ENCODE measurements at regions not wholly inside any gene's neighbourhood (a gene's known extent, or its start where the extent isn't known, plus 50 kb on each side); places are given as distances from the start of the nearest gene placed in this dataset.
"Not testable (repeated sequence)": the region's sequence is repeated elsewhere in the genome, so short reads cannot be mapped to it uniquely, and the experiment has no call there.

DNA sequence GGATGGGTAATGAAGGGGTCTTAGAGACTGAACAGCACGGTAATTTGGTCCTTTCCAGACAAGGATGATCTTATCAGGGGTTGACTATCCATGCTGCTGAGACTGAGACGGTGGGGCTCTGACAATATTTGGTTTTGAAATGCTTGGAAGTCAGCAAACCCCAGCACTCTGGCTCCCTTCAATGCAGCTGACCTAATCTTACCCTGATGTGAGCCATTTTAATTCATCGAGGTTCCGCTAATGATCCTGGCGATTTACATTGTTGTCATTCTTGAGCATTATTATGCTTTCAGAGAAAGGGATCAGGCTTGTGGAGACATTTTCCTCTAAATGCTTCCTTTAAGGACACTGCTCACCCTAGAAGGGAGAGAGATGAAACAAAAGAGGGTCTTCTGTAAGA is 114.6 kb upstream of the BMPER start:
- FAIRE-seq, result no peak

DNA sequence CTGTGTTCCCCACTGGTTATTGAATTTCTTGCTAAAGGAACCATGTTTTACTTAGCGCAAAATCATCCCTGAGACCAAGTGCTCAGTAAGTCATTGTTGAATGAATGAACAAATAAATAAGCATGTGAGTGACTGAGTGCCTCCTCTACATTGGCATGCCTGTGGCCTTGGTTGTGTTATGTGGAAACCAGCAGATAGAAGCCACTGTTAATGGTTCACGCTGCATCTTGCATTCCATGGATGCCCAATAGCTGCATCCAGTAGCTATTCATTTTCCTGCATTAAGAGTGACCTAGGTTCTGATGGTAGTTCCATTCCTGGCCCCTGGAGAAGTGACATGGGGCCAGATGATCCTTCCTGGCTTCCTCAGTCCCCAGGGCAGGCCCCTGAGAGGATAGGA is 113.3 kb upstream of the BMPER start:
- no peak for FAIRE-seq

DNA sequence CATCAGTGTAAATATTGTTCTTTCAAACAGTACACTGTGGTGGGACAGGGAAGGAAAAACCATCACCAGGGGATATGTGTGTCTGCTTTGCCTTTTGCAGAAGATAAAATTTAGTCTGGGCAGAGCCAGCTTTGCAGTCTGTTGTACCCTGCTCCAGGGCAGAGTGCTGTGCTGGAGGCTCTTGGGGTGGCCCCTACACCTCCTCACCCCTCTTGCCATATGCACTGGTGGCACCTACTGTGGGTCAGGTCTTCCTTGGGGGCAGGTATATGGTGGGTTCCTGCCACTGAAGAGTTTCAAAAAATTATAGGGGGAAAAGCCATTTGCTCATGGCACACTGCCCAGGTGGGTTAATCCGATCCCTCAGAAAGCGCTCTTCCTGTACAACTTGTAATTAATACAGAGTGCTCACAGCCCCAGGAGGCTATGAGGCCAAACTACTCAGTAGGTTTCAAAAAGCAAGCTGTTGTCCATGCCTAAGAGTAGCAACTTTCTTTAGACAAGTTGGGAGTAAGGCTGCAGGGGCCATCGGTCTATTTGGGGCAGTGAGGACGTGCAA is 112.7 kb upstream of the BMPER start:
- no peak for FAIRE-seq

DNA sequence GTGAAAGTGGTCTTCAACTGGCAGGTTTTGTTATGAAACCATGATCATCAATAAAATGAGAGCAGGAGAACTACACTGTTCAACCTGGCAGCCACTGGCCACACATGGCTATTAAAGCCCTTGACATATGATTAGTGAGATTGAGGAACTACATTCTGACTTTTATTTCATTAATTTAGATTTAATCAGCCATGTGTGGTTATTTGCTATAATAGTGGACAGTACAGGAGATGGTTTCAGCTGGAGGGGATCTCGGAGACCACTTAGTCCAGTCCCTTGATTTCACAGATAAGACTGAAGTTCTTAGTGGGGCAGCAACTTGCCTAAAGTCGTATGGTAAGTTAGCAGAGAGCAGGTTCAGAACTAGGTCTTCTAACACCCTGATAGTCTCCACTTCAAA is 111.7 kb upstream of the BMPER start:
- FAIRE-seq, result no peak

DNA sequence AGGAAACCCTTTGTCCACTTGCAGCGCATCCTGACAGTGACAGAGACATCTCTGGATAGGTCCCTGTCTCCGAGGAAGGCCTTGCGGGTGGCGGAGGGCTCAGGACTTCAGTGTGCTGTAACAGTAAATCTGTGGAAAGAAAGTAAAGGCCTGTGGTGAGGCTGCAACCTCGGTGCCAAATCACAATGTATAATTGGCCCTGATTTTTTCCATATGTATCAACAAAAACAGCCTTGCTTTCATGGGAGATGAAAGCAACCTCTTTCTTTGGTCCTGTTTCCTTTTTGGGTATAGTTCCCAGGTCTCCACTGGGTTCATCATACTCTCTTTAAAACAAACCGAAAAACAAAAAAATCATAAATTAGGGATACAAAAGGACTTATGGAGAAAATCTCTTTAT is 110.9 kb upstream of the BMPER start:
- no peak for FAIRE-seq

DNA sequence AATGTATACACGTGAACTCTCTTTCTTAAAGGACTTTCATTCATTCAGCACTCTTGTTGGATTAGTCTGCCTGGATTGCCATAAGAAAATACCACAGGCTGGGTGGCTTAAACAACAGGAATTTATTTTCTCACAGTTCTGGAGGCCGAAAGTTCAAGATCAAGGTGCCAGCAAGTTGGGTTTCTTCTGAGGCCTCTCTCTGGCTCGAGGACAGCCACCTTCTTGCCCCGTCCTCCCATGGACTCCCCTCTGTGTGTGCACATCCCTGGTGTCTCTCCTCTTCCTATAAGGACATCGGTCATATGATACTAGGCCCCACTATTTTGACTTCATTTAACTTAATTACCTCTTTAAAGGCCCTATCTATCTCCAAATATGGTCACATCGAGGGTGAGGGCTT is 110.4 kb upstream of the BMPER start:
- no peak for FAIRE-seq

DNA sequence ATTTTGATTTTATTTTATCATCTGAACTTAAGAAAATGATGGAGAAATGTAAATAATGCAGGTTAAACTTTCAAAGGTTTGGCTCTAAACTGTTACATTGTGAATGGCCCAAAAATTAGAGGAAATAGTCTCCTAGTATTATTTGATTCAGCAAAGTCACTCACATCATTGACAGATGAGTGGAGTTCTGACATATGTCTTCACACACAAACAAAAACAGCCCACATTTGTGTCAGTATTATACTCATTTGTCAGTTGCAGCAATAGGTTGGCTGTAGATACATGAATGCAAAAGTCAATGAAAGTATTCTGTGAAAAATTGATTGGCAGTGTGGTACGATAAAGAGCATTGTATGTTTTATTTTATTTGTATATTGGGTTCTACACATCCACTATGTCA is 108.8 kb upstream of the BMPER start:
- no peak for FAIRE-seq

DNA sequence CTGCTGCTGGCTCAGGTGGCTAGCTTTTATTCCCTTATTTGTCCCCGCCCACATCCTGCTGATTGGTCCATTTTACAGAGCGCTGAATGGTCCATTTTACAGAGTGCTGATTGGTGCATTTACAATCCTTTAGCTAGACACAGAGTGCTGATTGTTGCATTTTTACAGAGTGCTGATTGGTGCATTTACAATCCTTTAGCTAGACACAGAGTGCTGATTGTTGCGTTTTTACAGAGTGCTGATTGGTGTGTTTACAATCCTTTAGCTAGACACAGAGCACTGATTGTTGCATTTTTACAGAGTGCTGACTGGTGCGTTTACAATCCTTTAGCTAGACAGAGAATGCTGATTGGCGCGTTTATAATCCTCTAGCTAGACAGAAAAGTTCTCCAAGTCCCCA is 107.8 kb upstream of the BMPER start:
- not testable (repeated sequence) for FAIRE-seq

DNA sequence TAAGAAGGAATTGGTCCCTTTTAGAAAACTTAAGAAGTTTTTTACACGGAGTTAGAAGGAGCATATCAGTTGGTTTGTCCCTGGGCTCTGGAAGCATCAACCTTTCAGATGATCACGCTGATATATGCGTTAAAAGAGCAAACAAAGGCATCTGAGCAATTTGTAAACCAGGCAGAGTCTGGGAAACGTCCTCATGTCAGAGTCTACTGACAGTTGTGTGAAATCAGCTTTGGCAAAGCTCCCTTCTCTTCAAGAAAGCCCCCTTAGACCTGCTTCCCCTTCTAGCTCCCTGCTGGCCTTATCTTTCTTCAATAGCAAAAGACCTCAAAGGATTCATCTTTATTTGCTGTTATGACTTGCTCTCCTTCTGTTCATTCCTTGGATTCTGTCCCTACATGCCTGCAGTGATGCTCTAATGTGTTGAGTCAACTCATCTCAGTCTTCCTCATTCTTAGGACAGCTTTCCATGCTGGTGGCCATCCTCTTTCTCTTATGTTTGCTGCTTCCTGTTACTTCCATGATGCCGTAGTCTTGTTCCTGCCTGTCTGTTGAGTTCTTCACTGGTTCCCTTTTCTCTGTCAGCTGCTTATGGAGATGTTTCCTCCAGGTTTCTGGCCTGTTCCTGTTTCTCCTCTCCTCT is 106.5 kb upstream of the BMPER start:
- FAIRE-seq, result no peak

DNA sequence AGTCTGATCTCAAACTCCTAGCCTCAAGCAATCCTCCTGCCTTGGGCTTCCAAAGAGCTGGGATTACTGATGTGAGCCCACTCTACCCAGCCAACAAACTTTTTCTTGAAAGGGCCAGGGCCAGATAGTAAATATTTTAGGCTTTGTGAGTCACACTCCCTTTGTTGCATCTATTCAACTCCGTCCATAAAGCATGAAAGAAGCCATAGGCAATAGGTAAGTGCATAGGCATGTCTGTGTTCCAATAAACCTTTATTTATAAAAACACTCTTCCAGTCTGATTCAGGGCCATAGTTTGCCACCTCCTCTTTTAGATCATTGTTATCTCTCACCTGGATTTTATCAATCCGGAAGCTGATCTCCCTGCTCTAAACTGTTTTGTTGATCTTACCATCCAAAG is 105.6 kb upstream of the BMPER start:
- no peak for FAIRE-seq

DNA sequence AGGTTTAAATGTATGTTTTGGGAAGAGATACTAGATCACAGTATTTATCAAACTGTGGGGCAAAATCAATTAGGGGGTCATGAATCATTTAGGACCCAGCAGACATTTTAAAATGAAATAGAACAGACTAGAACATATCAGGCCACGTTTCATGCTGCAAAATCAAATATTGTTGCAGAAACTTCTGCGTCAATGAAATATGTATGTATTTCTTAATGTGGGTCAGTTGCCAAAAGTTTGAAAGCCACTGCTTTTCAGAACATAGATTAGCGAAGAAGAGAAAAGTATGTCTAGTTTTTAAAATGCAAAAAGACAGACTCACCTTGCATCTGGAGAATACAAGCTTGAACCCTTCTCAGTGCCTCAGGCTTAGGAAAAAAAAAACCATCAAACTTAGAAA is 102.7 kb upstream of the BMPER start:
- no peak for FAIRE-seq

DNA sequence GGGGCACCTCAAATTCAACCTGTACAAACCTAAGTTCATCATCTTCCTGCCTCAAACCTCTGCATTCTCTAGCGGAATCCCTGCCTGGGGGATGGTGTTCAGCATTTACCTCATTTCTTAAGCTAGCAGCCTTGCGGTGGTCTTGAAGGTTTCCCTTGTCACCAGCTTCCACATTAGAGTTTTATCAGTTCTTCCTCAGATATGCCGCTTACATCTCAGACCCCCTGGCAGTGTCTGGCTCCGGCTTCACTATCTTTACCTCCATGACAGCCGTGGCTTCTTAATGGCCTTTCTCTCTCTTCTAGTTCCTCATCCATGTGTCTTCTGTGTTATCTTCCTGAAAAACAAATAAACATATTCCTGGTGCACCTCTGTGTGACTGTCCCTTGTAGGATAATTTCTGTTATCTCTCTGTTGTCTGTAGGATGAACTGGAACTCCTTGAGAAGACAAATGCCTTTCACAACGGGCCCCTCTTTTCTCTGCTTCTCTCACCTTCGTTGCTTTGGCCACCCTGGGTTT is 101.1 kb upstream of the BMPER start:
- no peak for FAIRE-seq

DNA sequence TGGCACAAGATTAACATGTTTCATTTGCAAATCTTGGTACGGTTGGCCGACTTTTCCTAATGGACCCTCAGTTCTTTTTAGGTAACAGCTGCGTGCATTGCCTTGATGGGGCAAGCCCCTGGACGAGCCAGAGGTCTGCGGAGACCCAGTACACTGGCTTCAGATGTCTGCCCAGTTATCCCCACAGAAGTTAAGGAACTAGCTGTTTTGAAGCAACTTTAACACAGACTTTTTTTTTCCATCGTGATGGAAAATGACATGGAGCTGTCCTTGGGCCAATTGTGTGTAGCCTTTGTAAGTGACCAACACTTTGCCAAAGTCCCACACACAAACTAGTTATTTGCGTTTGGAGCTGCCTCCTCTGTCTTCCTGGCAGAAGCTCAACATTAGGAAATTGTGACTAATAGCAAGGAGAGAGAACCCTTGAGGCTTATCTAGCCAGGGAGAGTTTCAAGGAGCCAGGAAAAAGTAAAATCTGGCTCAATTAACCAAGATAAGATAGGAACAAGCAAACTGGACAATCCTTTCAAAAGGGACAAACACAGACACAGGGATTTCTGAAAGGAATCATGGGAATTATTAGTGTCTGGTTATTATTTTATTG is 99.6 kb upstream of the BMPER start:
- no peak for FAIRE-seq

DNA sequence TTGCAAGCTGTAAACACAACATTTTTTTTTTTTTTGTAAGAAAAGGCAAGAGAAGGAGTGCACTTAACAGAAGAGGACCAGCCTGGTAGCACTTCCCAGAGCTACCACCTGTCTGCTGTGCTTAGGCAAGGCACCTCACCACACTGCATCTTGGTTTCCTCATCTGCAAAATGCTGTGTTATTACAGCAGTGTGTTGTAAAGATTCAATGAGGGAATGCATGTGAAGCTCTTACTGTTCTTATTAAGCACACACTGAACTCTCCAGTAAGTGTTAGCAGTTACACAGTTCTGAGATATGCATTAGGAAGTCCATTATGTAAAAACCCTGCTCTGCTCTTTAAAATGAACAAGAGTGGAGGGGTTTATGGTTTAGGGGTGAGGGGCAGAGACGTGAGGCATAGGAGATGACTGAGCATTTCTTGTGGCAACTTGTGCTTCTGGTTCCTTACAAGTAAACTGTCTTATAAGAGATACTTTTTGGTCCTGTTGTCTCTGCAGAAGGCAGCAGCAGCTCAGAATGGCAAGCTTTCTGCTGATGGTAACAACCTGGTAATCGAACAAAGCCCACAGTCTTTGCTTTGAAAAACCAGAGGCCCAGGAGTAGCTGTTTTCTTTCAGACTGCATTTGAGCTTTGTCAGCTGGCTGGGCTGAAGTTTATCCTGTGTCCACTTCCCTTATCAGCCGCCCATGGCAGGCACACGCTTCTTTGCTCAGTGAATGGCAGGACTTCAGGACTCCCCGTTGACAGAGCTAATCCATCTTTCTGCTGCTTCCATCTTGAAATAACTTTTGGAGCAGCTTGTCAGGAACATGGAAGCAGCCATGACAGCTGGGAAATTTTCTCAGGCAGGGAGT is 98.8 kb upstream of the BMPER start:
- FAIRE-seq, result no peak

DNA sequence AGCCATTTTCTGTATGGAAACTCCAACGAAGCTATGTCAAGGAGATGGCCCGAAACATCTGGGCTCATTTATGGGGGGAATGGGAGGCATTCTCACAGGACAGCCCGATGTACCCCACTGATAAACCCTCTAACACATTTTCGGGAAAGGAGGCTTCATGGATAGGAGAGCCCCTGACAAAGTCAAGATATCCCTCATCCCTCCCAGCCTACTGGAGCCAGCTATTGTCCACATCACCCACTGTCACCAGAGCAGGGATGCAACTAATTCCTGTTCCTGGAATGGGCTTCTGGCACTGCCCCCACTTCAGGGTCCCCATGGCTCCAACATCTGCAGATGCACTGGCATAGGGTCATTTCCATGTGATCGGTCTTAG is 98.2 kb upstream of the BMPER start:
- FAIRE-seq, result no peak

DNA sequence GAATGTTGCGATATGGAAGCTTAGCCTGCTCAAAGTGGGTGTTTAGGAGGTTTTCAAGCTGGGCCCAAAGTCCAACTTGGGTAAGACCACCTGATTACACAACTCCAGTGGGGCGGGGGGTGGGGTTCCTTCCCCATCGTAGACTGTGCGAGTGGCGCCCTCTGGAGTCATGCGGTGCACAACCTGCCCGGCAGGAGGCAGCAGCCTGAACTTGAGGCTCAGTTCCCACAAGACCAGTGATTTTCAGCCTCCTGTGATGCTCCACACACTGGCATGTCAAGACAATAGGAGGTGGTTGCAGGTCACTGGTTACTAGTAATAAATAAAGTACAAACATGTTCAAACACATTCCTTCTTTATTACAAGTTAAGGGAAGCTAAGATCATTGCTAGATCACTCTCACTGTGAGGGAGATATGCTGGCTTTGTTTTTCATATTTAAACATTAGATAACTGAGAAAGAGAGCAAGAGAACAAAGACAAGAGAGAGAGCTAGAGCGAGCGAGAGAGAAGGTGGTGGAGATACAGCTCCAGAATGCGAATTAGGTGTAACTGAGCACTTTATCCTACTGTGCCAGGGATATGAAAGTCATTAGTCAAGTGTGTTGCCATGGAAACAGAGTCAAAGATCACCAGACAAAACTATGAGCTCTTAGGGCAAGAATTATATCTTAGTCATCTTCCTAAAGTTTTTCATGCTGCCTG is 97.4 kb upstream of the BMPER start:
- no peak for FAIRE-seq

DNA sequence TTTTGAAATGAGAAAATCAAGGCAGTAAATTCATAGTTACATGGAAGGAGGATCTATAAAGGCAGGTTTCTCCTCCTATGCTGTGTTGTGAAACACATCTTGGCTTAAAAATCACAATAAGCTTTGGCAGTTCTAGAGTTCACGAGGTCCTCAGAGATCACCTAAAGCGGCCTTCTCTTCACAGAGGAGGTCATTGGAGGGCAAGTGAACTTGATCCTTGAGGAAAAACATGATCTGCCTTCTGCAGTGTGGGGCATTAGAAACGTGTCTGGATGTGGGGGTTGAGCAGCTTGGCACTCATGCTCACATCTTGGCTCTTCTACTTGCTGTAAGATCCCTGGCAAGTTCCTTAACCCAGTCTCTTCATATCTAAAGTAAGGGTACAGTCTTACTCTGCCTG is 96.1 kb upstream of the BMPER start:
- no peak for FAIRE-seq

DNA sequence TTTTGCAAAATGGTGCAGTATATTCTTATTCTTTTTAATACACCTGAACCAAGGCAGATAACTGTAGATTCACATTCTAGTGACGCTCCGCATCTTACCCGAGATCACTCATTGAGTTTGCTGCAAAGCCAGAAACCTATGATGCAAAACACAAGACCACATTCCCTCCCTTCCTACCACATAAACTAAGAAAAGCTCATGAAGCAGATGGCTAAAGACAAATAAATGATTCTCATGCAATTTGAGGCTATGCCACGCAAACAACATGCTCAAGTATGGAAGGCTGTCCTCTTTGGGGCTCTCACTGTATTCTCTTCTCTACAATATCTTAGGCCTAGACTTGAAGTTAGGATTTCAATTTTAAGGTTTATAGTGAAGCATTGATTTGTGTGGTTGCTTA is 95.0 kb upstream of the BMPER start:
- FAIRE-seq, result no peak

DNA sequence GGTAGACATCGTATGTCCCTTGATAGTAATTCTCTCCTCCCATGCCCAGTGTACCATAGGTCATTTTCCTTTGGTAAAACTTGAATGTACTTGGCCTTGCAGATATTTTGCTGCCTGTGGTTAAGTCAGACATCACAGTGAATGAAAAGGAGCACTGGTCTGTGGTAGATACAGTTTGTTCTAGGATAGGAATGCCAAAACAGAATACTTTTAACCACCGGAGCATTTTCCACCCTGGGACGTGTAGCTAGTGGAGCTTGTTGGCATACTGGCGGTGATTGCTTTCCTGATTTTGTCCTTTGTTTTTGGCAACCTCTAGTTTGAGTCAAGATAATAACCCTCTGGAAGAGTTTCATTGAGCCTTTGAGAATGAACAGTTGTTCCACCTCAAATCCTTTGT is 92.0 kb upstream of the BMPER start:
- FAIRE-seq, result no peak

DNA sequence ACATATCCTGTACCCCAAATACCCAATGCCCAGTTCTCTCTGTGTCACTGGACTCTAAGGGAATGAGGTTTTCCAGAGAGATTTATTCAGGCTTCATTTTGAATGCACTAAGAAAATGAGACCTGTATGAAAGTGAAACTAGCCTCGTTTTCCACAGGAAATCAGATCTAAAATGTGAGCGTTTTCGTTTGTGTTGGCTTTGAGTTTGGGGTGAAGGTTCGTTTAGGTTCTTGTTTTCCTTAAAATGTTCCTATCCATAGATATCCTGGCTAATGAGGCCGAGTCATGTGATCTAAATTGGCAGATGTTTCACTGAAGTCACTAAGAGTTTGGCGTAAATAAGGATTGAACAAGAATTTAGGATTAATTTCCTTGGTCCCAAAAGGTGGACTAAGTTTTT is 90.9 kb upstream of the BMPER start:
- FAIRE-seq, result no peak

DNA sequence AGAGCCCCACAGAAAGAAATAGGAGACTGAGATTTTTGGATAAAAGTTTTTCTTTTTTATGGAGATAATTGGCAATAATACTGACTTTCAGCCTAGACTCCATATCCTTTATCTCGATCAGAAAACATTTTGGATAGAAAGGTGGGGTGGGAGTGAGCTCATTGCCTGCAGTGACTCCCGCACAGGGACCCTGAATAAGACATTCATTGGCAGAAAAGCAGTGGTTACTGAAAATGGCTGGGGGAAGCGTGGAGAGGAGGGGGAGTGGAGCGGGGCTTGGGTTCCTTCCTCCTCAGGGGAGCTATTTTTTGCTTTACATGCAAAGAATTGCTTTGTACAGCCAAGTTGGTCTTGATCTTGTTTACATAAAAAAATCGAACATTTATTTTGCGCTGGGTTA is 90.4 kb upstream of the BMPER start:
- FAIRE-seq, result no peak

DNA sequence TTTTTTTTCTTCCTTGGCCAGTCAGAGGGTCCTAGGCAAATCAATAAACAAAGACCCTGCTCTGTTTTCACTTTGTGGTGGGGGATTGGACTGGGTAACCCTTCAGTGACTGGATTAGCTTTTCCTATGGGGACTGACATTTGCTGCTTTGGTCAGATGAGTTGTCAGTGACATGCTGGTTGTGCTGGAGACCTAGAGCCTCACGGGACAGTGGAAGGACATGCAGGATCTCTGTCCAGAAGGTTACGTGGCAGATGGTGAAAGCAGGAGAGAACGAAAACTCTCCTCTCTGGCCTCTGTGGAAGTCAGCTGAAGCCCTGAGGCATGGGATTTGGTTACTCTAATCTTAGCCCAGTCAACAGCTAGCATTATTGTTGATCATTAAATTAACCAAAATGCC is 90.0 kb upstream of the BMPER start:
- FAIRE-seq, result no peak

DNA sequence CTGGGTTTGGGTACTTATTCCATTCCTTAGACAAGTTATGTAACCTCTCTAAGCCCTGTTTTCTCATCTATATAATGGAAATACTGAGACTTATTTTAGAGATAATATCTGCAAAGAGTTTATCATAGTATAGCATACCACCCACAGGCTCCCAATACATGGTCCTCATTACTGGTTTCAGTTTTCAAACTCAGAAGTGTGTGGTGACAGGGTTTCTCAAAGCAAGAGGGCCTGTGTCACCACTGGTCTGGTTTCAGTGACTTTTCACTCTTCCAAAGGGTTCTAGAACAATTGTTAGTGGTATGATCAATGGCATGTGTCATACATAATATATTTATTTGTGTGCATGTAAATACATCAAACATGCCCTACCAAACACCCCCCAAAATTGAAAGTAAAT is 89.2 kb upstream of the BMPER start:
- FAIRE-seq, result no peak
